ENCODE measurements at regions not wholly inside any gene's neighbourhood (a gene's known extent, or its start where the extent isn't known, plus 50 kb on each side); places are given as distances from the start of the nearest gene placed in this dataset.

- no peak for DNase-seq
Observed at GRCh38 chr12:46461907-46462640, 89.5 kb upstream of the SLC38A2 start.

GRCh38 chr12:46461459-46461858 lies 88.9 kb upstream of the SLC38A2 start:
- no peak for DNase-seq

- DNase-seq = no peak
Observed at GRCh38 chr12:46460682-46461210, 88.2 kb upstream of the SLC38A2 start.

- no peak for DNase-seq
Observed at GRCh38 chr12:46459861-46460545, 87.4 kb upstream of the SLC38A2 start.

- peak in 1 of 2 experiments; percentile 9 for DNase-seq
Observed at GRCh38 chr12:46459111-46459510, 86.5 kb upstream of the SLC38A2 start.

GRCh38 chr12:46458500-46459102 lies 86.0 kb upstream of the SLC38A2 start:
- DNase-seq = no peak

- DNase-seq = no peak
Observed at GRCh38 chr12:46457958-46458357, 85.4 kb upstream of the SLC38A2 start.

GRCh38 chr12:46456356-46457334 lies 84.1 kb upstream of the SLC38A2 start:
- DNase-seq = no peak

GRCh38 chr12:46455648-46456352 lies 83.2 kb upstream of the SLC38A2 start:
- no peak for DNase-seq

GRCh38 chr12:46454981-46455380 lies 82.4 kb upstream of the SLC38A2 start:
- no peak for DNase-seq

GRCh38 chr12:46453428-46453827 lies 80.9 kb upstream of the SLC38A2 start:
- DNase-seq = no peak

GRCh38 chr12:46452776-46453175 lies 80.2 kb upstream of the SLC38A2 start:
- no peak for DNase-seq

- no peak for DNase-seq
Observed at GRCh38 chr12:46452061-46452615, 79.6 kb upstream of the SLC38A2 start.

- no peak for DNase-seq
Observed at GRCh38 chr12:46451276-46452021, 78.9 kb upstream of the SLC38A2 start.

GRCh38 chr12:46450279-46450748 lies 77.7 kb upstream of the SLC38A2 start:
- no peak for DNase-seq

- no peak for DNase-seq
Observed at GRCh38 chr12:46449856-46450255, 77.3 kb upstream of the SLC38A2 start.

GRCh38 chr12:46449316-46449715 lies 76.7 kb upstream of the SLC38A2 start:
- DNase-seq = no peak

- no peak for DNase-seq
Observed at GRCh38 chr12:46446645-46447044, 74.1 kb upstream of the SLC38A2 start.

- no peak for DNase-seq
Observed at GRCh38 chr12:46445551-46446235, 73.1 kb upstream of the SLC38A2 start.

GRCh38 chr12:46445093-46445492 lies 72.5 kb upstream of the SLC38A2 start:
- DNase-seq = no peak

All from activated CD4-positive, alpha-beta T cell treated with anti-CD3 and anti-CD28 coated beads, Interleukin-2, amount 50 U/mL, for 4 hours (primary cell).